ENCODE measurements at regions not wholly inside any gene's neighbourhood (a gene's known extent, or its start where the extent isn't known, plus 50 kb on each side); places are given as distances from the start of the nearest gene placed in this dataset.

- no peaks in the 10 kb centered on the region for H3K27me3 ChIP-seq (ENCODE audit: control insufficient read depth in 1 of 2, insufficient read depth in 2 of 2, low read length in 2 of 2)
- no peaks in the 10 kb centered on the region for H4K20me1 ChIP-seq (ENCODE audit: insufficient read depth, low read length)
- ChIA-PET CTCF (ENCODE audit: low intra/inter-chr PET ratio, low total read pairs) (no interaction called here), POLR2A (no interaction called here)
- H3K27ac ChIP-seq (ENCODE audit: extremely low read length, insufficient read depth, low read length) = no peak overlapping the region
- no peak for DNase-seq (ENCODE audit: low spot score)
- no peaks in the 10 kb centered on the region for H3K79me2 ChIP-seq (ENCODE audit: insufficient read depth, low read length)
- no peak overlapping the region for H3K4me3 ChIP-seq (replicated peaks in 1 of 3; ENCODE audit: insufficient read depth in 1 of 3, low read depth in 2 of 3, low read length in 3 of 3)
- ATAC-seq = no peak
- H3K9me3 ChIP-seq (ENCODE audit: low read length) = no peaks in the 10 kb centered on the region
- in situ Hi-C loops (cut with HindIII; ENCODE audit: extremely low pct_ligation_motif_present, low pct_unique_long_range_greater_than_20kb) = no loop called here
- no peaks in the 10 kb centered on the region for H3K4me1 ChIP-seq (ENCODE audit: insufficient read depth, low read length)
- H2AFZ ChIP-seq (ENCODE audit: low read length) = no peak overlapping the region
- BruUV-seq (replicated peaks) = no TSS peak
- TF ChIP-seq FOXO1 (CRISPR knock-in tag; IDR thresholded peaks at IDR 0.05) (no peak), ZKSCAN1 (IDR thresholded peaks at IDR 0.05; ENCODE audit: low read length) (no peak)
- intact Hi-C loops (cut with micrococcal nuclease; ENCODE audit: unreplicated experiment) = no loop called here
- H3K4me2 ChIP-seq (ENCODE audit: low read depth, low read length) = no peak overlapping the region
- H3K36me3 ChIP-seq (replicated peaks in 1 of 2; ENCODE audit: control insufficient read depth in 1 of 2, insufficient read depth in 2 of 2, low read length in 2 of 2) = no peaks in the 10 kb centered on the region
- no peak for FAIRE-seq
- no peak overlapping the region for H3K9ac ChIP-seq (ENCODE audit: insufficient read depth, low read depth, low read length)
These were observed 392.6 kb upstream of the EPHA5 start for GRCh38 chr4:66062921-66063320.

GRCh38 chr4:66062044-66062443 lies 391.8 kb upstream of the EPHA5 start:
- no peak overlapping the region for H3K9ac ChIP-seq (ENCODE audit: insufficient read depth, low read depth, low read length)
- H3K79me2 ChIP-seq (ENCODE audit: insufficient read depth, low read length) = no peaks in the 10 kb centered on the region
- WGBS (ENCODE audit: low lambda C conversion rate) = 52% methylated on average over 2 of the region's 2 CpGs
- ChIA-PET CTCF (ENCODE audit: low intra/inter-chr PET ratio, low total read pairs) (no interaction called here), POLR2A (no interaction called here)
- no peak for ATAC-seq
- H3K27ac ChIP-seq (ENCODE audit: extremely low read length, insufficient read depth, low read length) = no peak overlapping the region
- H2AFZ ChIP-seq (ENCODE audit: low read length) = no peak overlapping the region
- no peaks in the 10 kb centered on the region for H3K36me3 ChIP-seq (replicated peaks in 1 of 2; ENCODE audit: control insufficient read depth in 1 of 2, insufficient read depth in 2 of 2, low read length in 2 of 2)
- no peaks in the 10 kb centered on the region for H3K9me3 ChIP-seq (ENCODE audit: low read length)
- no peak for FAIRE-seq
- DNase-seq (ENCODE audit: low spot score) = no peak
- H3K4me3 ChIP-seq (replicated peaks in 1 of 3; ENCODE audit: insufficient read depth in 1 of 3, low read depth in 2 of 3, low read length in 3 of 3) = no peak overlapping the region
- in situ Hi-C loops (cut with HindIII; ENCODE audit: extremely low pct_ligation_motif_present, low pct_unique_long_range_greater_than_20kb) (no loop called here), intact Hi-C loops (cut with micrococcal nuclease; ENCODE audit: unreplicated experiment) (no loop called here)
- no peaks in the 10 kb centered on the region for H3K4me1 ChIP-seq (ENCODE audit: insufficient read depth, low read length)
- no peak overlapping the region for H3K4me2 ChIP-seq (ENCODE audit: low read depth, low read length)
- BruUV-seq (replicated peaks) = no TSS peak
- H4K20me1 ChIP-seq (ENCODE audit: insufficient read depth, low read length) = no peaks in the 10 kb centered on the region
- TF ChIP-seq ISL2 (CRISPR knock-in tag; IDR thresholded peaks at IDR 0.05) = no peak
- no peak for TF ChIP-seq ZNF33A (CRISPR knock-in tag; IDR thresholded peaks at IDR 0.05; ENCODE audit: borderline replicate concordance)
- no peak for TF ChIP-seq CSRNP2 (CRISPR knock-in tag; conservative IDR thresholded peaks at IDR 0.05; ENCODE audit: low read depth)
- no peak for TF ChIP-seq ZFP1 (CRISPR knock-in tag; IDR thresholded peaks at IDR 0.05)
- TF ChIP-seq KLF12 (CRISPR knock-in tag; IDR thresholded peaks at IDR 0.05; ENCODE audit: borderline replicate concordance) = no peak
- TF ChIP-seq ZSCAN30 (CRISPR knock-in tag; IDR thresholded peaks at IDR 0.05) = no peak
- H3K27me3 ChIP-seq (ENCODE audit: control insufficient read depth in 1 of 2, insufficient read depth in 2 of 2, low read length in 2 of 2) = no peaks in the 10 kb centered on the region

Measured in HepG2 (cell line).